ENCODE measurements at regions not wholly inside any gene's neighbourhood (a gene's known extent, or its start where the extent isn't known, plus 50 kb on each side); places are given as distances from the start of the nearest gene placed in this dataset.

- TF ChIP-seq CTCF (IDR thresholded peaks at IDR 0.05 in 4 of 5, conservative IDR thresholded peaks at IDR 0.05 in 1 of 5) = no peak
- no peak for TF ChIP-seq POLR2A (IDR thresholded peaks at IDR 0.05)
Observed at GRCh38 chr1:30539884-30540283, 183.5 kb downstream of the MATN1 start.

Data from gastrocnemius medialis (tissue), 4 donors.